Mesenchymal stem cell (in vitro differentiated cells and primary cell): ENCODE measurements at regions not wholly inside any gene's neighbourhood (a gene's known extent, or its start where the extent isn't known, plus 50 kb on each side); places are given as distances from the start of the nearest gene placed in this dataset.

Source experiments
- DNase-seq: peaks from one replicate; pipeline ENCODE4 v3.0.0-alpha.2; 2013
- H2AFZ ChIP-seq: one replicate; pipeline ENCODE4 v1.6.1; 2013; ENCODE audit warnings: low read depth, mild to moderate bottlenecking, control low read depth, inconsistent platforms, low read length, moderate library complexity
- H2AK5ac ChIP-seq: 2 replicates; pipeline ENCODE4 v1.6.1; 2013; ENCODE audit warnings: low read length, moderate library complexity, mild to moderate bottlenecking, inconsistent platforms; ENCODE audit not compliant: severe bottlenecking
- H2BK120ac ChIP-seq: one replicate; pipeline ENCODE4 v1.6.1; 2013; ENCODE audit warnings: low read depth, mild to moderate bottlenecking, inconsistent platforms, low read length, moderate library complexity
- H2BK12ac ChIP-seq, 2 experiments: one replicate each; pipeline ENCODE4 v1.6.1; 2013; ENCODE audit warnings: inconsistent platforms in 2 of 2, low read length in 2 of 2, mild to moderate bottlenecking in 2 of 2, moderate library complexity in 2 of 2, control low read depth in 1 of 2
- H2BK15ac ChIP-seq: one replicate; pipeline ENCODE4 v1.6.1; 2013; ENCODE audit warnings: mild to moderate bottlenecking, low read depth, inconsistent platforms; ENCODE audit not compliant: poor library complexity, severe bottlenecking
- H2BK5ac ChIP-seq: 2 replicates; pipeline ENCODE4 v1.6.1; 2013; ENCODE audit warnings: low read depth, mild to moderate bottlenecking, low read length, control low read depth, inconsistent platforms; ENCODE audit not compliant: poor library complexity, severe bottlenecking
- H3K14ac ChIP-seq, 2 experiments: one replicate each; pipeline ENCODE4 v1.6.1; 2013; ENCODE audit warnings: inconsistent platforms in 2 of 2, low read length in 2 of 2, control low read depth in 1 of 2, mild to moderate bottlenecking in 1 of 2, moderate library complexity in 1 of 2
- H3K18ac ChIP-seq, 2 experiments: one replicate each; pipeline ENCODE4 v1.6.1; 2013; ENCODE audit warnings: inconsistent platforms in 2 of 2, low read length in 2 of 2, control low read depth in 1 of 2, low read depth in 1 of 2, mild to moderate bottlenecking in 1 of 2
- H3K23ac ChIP-seq, 2 experiments: one replicate each; pipeline ENCODE4 v1.6.1; 2013; ENCODE audit warnings: inconsistent platforms in 2 of 2, low read length in 2 of 2, mild to moderate bottlenecking in 2 of 2, moderate library complexity in 2 of 2, control low read depth in 1 of 2
- H3K27ac ChIP-seq: 2 replicates; pipeline ENCODE4 v1.5.1; 2013; ENCODE audit warnings: mild to moderate bottlenecking, moderate library complexity, low read length, control low read depth, inconsistent platforms; ENCODE audit not compliant: poor library complexity, severe bottlenecking
- H3K27me3 ChIP-seq, 2 experiments: 2 replicates each; pipeline versions ENCODE4 v1.6.1 to v1.7.0; 2013; ENCODE audit warnings: low read length in 2 of 2, mild to moderate bottlenecking in 2 of 2, moderate library complexity in 2 of 2, control low read depth in 1 of 2, inconsistent platforms in 1 of 2; ENCODE audit not compliant: control insufficient read depth in 1 of 2, insufficient read depth in 1 of 2
- H3K36me3 ChIP-seq, 2 experiments: 2 replicates each; pipeline versions ENCODE4 v1.6.1 to v1.7.0; 2013; ENCODE audit warnings: low read length in 2 of 2, control low read depth in 1 of 2, inconsistent platforms in 1 of 2, low read depth in 1 of 2, mild to moderate bottlenecking in 1 of 2; ENCODE audit not compliant: insufficient read depth in 2 of 2, control insufficient read depth in 1 of 2
- H3K4ac ChIP-seq, 2 experiments: one replicate each; pipeline ENCODE4 v1.6.1; 2013; ENCODE audit warnings: inconsistent platforms in 2 of 2, low read length in 2 of 2, mild to moderate bottlenecking in 2 of 2, moderate library complexity in 2 of 2, control low read depth in 1 of 2, low read depth in 1 of 2
- H3K4me1 ChIP-seq: 2 replicates; pipeline ENCODE4 v1.6.1; 2013; ENCODE audit warnings: low read depth, low read length, control low read depth; ENCODE audit not compliant: control insufficient read depth, insufficient read depth
- H3K4me2 ChIP-seq: 2 replicates; pipeline ENCODE4 v1.6.1; 2013; ENCODE audit warnings: low read length, mild to moderate bottlenecking, inconsistent platforms; ENCODE audit not compliant: poor library complexity, severe bottlenecking
- H3K4me3 ChIP-seq, 2 experiments: 2 replicates each; pipeline versions ENCODE4 v1.5.1 to v1.7.0; 2013; ENCODE audit warnings: low read length in 2 of 2, mild to moderate bottlenecking in 2 of 2, control low read depth in 1 of 2, low read depth in 1 of 2; ENCODE audit not compliant: insufficient read depth in 1 of 2
- H3K79me1 ChIP-seq: replicated peaks from 2 replicates; pipeline ENCODE4 v1.6.1; 2013; ENCODE audit warnings: mild to moderate bottlenecking, control low read depth, low read length, inconsistent platforms; ENCODE audit not compliant: poor library complexity, severe bottlenecking
- H3K9ac ChIP-seq: 2 replicates; pipeline ENCODE4 v1.7.0; 2013; ENCODE audit warnings: mild to moderate bottlenecking, low read length, moderate library complexity
- H3K9me3 ChIP-seq: 2 replicates; pipeline ENCODE4 v1.7.0; 2013; ENCODE audit warnings: mild to moderate bottlenecking, low read length; ENCODE audit not compliant: control insufficient read depth
- H4K8ac ChIP-seq: one replicate; pipeline ENCODE4 v1.6.1; 2013; ENCODE audit warnings: inconsistent platforms, mild to moderate bottlenecking, low read length, moderate library complexity
- H4K91ac ChIP-seq: one replicate; pipeline ENCODE4 v1.6.1; 2013; ENCODE audit warnings: mild to moderate bottlenecking, low read length, inconsistent platforms
- WGBS: methylation state at CpG from one replicate; pipeline ENCODE4 v1.1.7; 2013; ENCODE audit warnings: mixed read lengths; 5-methylcytosine and 5-hydroxymethylcytosine counted together

DNA sequence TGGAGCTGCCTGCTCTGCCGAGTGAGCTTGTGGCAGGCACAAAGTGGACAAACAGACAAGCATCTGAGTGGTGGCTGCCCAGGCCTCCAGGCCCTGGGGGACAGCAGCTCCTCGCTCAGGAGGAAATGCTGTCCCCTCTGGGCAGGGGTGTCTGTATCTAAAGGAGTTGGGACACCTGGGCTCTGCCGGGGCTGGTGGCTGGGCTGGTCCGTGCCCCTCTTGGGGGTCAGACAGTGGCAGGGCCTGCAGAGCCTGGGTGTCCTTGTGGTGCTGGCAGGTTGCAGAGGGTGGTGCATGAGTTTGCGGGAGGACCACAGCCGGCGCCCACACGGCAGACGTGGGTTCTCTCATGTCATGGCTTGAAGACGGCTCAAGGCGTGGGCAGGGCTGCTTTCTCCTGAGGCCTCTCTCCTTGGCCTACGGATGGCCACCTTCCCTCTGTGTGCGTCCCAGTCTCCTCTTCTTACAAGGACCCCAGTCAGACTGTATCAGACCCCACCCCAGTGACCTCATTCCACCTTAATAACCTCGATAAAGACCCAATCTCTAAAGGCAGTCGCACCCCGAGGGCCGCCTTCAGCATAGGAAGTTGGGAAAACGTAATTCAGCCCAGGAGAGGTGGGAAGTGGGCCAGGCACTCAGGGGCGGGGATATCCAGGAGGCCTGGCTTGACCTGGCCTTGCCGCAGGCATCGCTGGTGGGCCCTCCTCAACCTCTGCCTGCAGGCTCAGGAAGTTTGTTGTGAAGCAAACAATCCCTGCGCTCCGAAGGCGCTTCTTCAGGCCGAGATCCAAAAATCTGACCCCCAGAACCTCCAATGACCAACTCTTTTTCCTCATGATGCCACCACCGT lies 110.0 kb downstream of the KIF26A start:
- Histone ChIP-seq H3K27me3 (no peaks in the 10 kb centered on the region), H2AFZ (no peak overlapping the region), H3K14ac (no peak overlapping the region), H3K4ac (no peak overlapping the region), H2BK12ac (no peak overlapping the region), H3K23ac (no peak overlapping the region), H4K91ac (no peak overlapping the region), H3K27ac (no peak overlapping the region), H2BK5ac (no peak overlapping the region), H3K9me3 (peaks cover 9% of the 10 kb centered on the region), H2AK5ac (no peak overlapping the region), H3K79me1 (no peaks in the 10 kb centered on the region), H3K36me3 (no peaks in the 10 kb centered on the region), H3K4me1 (no peaks in the 10 kb centered on the region), H2BK120ac (no peak overlapping the region), H4K8ac (no peak overlapping the region), H2BK15ac (no peak overlapping the region), H3K18ac (no peak overlapping the region), H3K4me3 (no peak overlapping the region), H3K4me2 (no peak overlapping the region), H3K9ac (no peak overlapping the region)
- DNase-seq: no peak
- WGBS: 89% methylated on average over 26 of the region's 26 CpGs

GRCh38 chr14:104249089-104249488 lies 110.7 kb downstream of the KIF26A start:
- Histone ChIP-seq H4K91ac (no peak overlapping the region), H3K4me1 (no peaks in the 10 kb centered on the region), H3K4ac (no peak overlapping the region), H3K14ac (no peak overlapping the region), H2AK5ac (no peak overlapping the region), H3K4me2 (no peak overlapping the region), H2BK12ac (no peak overlapping the region), H3K4me3 (no peak overlapping the region), H3K36me3 (no peaks in the 10 kb centered on the region), H3K79me1 (no peaks in the 10 kb centered on the region), H2BK120ac (no peak overlapping the region), H4K8ac (no peak overlapping the region), H2BK5ac (no peak overlapping the region), H2BK15ac (no peak overlapping the region), H3K23ac (no peak overlapping the region), H2AFZ (no peak overlapping the region), H3K27me3 (no peaks in the 10 kb centered on the region), H3K27ac (no peak overlapping the region), H3K9me3 (peaks cover 9% of the 10 kb centered on the region), H3K9ac (no peak overlapping the region), H3K18ac (no peak overlapping the region)
- WGBS: 98% methylated on average over 8 of the region's 9 CpGs
- no peak for DNase-seq

DNA sequence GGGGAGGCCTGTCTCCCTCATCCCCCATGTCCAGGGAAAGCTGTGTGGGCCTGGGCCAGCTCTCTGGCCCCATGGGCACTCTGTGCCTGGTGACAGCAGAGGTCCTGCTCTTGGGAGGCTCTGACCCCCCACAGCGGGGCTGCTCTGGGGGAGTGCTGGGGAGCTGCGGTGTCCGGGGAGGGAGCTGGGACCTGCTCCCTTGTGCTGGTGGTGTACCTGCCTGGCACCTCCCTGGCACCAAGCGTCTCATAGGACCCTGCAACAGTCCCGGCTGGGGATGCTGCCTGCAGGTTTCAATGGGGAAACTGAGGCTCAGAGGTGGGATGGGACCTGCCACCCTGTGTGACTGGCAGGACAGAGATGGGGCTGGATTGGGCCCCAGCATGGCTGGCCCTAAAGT lies 111.3 kb downstream of the KIF26A start:
- H3K18ac ChIP-seq: no peak overlapping the region
- H3K9ac ChIP-seq: no peak overlapping the region
- H3K9me3 ChIP-seq: peaks cover 9% of the 10 kb centered on the region
- no peak overlapping the region for H4K91ac ChIP-seq
- DNase-seq: no peak
- no peak overlapping the region for H3K27ac ChIP-seq
- H2AFZ ChIP-seq: no peak overlapping the region
- H3K4ac ChIP-seq: no peak overlapping the region
- H3K14ac ChIP-seq: no peak overlapping the region
- peaks cover 0 to 2% of the 10 kb centered on the region in 2 experiments for H3K27me3 ChIP-seq
- H2BK5ac ChIP-seq: no peak overlapping the region
- H3K79me1 ChIP-seq: no peaks in the 10 kb centered on the region
- H3K36me3 ChIP-seq: no peaks in the 10 kb centered on the region
- no peak overlapping the region for H4K8ac ChIP-seq
- no peak overlapping the region for H2BK120ac ChIP-seq
- no peak overlapping the region for H2BK12ac ChIP-seq
- H2BK15ac ChIP-seq: no peak overlapping the region
- H2AK5ac ChIP-seq: no peak overlapping the region
- no peaks in the 10 kb centered on the region for H3K4me1 ChIP-seq
- H3K23ac ChIP-seq: no peak overlapping the region
- WGBS: 98% methylated on average over 5 of the region's 5 CpGs
- H3K4me2 ChIP-seq: no peak overlapping the region
- no peak overlapping the region for H3K4me3 ChIP-seq

DNA sequence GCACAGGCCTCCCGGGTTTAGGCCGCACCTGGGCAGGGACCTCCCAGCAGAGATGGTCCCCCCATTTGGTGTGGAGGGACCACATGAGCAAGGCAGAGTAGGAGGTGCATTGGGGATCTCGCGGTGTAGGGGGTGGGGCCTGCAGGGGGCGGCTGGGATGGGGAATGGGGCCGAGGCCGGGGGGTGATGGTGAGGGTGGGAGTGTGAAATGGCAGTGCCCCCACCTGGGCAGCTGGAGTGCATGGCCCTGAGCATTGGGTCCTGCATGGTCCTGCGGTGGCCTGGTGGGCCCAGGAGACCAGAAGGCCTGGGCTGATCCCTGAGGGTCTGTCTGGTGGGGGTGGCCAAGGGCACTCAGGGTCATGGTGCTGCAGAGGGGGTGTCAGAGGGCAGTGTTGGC lies 111.8 kb downstream of the KIF26A start:
- Histone ChIP-seq H3K79me1 (no peaks in the 10 kb centered on the region), H3K27me3 (peaks cover 0 to 2% of the 10 kb centered on the region in 2 experiments), H2AFZ (no peak overlapping the region), H2BK5ac (no peak overlapping the region), H3K9me3 (peaks cover 7% of the 10 kb centered on the region), H3K4me1 (no peaks in the 10 kb centered on the region), H3K18ac (no peak overlapping the region), H4K8ac (no peak overlapping the region), H3K23ac (no peak overlapping the region), H3K27ac (no peak overlapping the region), H2AK5ac (no peak overlapping the region), H3K14ac (no peak overlapping the region), H3K4me2 (no peak overlapping the region), H3K4ac (no peak overlapping the region), H2BK12ac (no peak overlapping the region), H3K36me3 (no peaks in the 10 kb centered on the region), H3K9ac (no peak overlapping the region), H2BK15ac (no peak overlapping the region), H2BK120ac (no peak overlapping the region), H4K91ac (no peak overlapping the region), H3K4me3 (no peak overlapping the region)
- no peak for DNase-seq
- 91% methylated on average over 8 of the region's 8 CpGs for WGBS
